Prostate gland (tissue), 2 donors: ENCODE measurements at regions not wholly inside any gene's neighbourhood (a gene's known extent, or its start where the extent isn't known, plus 50 kb on each side); places are given as distances from the start of the nearest gene placed in this dataset.

Experiments used
- DNase-seq: peaks from one replicate; pipeline ENCODE4 v3.0.0-alpha.2; 2019; ENCODE audit warnings: low spot score
- H3K27ac ChIP-seq, 2 donors: fragments of 200-600 bp; sonication (generic); 2 replicates each; pipeline ENCODE4 v1.5.1; 2017 to 2019
- H3K27me3 ChIP-seq: fragments of 200-600 bp; sonication (generic); replicated peaks from 2 replicates; pipeline ENCODE4 v1.5.1; 2019; ENCODE audit not compliant: insufficient read depth
- H3K36me3 ChIP-seq, 2 donors: fragments of 200-600 bp; sonication (generic); 1 replicate in 1 of 2; 2 replicates in 1 of 2; pipeline versions ENCODE4 v1.5.1 to v1.8.1; 2017 to 2019
- H3K4me1 ChIP-seq: fragments of 200-600 bp; sonication (generic); replicated peaks from 2 replicates; pipeline ENCODE4 v1.5.1; 2019
- H3K4me3 ChIP-seq, 2 donors: fragments of 200-600 bp; sonication (generic); 2 replicates each; pipeline ENCODE4 v1.5.1; 2017 to 2019
- H3K9me3 ChIP-seq: fragments of 200-600 bp; sonication (generic); 2 replicates; pipeline ENCODE4 v1.5.1; 2017
- POLR2A ChIP-seq: fragments of 450-650 bp; IDR thresholded peaks from one replicate; pipeline ENCODE4 v1.6.1; 2016; ENCODE audit warnings: antibody characterized with exemption, mild to moderate bottlenecking
- POLR2AphosphoS5 ChIP-seq: sonication (generic); formaldehyde crosslinking; IDR thresholded peaks from one replicate; pipeline ENCODE4 v1.6.1; 2017; ENCODE audit warnings: antibody characterized with exemption
- WGBS: methylation state at CpG from one replicate; pipeline ENCODE4 v1.1.5; 2018; 5-methylcytosine and 5-hydroxymethylcytosine counted together
- intact Hi-C: fragments of 100-400 bp; cut with DNase I; formaldehyde crosslinking; loops from one replicate; pipeline ENCODE4 v1.14.2; 2022
- TF ChIP-seq, protein P1 (sequence below), 4 experiments: fragments of 200-600 bp in 2 of 4; fragments of 450-650 bp in 2 of 4; sonication (generic) in 2 of 4; IDR thresholded peaks; 1 replicate in 3 of 4; 2 replicates in 1 of 4; pipeline ENCODE4 v1.5.1; 2016 to 2019; ENCODE audit warnings: antibody characterized with exemption in 4 of 4, mild to moderate bottlenecking in 2 of 4, moderate library complexity in 2 of 4

GRCh38 chr3:147756476-147756875 is 347.3 kb downstream of the ZIC1 start:
- no peak for DNase-seq
- intact Hi-C loops: no loop called here
- Histone ChIP-seq H3K9me3 (no peaks in the 10 kb centered on the region), H3K4me1 (no peaks in the 10 kb centered on the region), H3K4me3 (no peak overlapping the region), H3K27ac (no peak overlapping the region), H3K36me3 (no peaks in the 10 kb centered on the region), H3K27me3 (no peaks in the 10 kb centered on the region)
- WGBS: 83% methylated on average over 3 of the region's 3 CpGs
- no peak for TF ChIP-seq POLR2AphosphoS5
- TF ChIP-seq, protein P1, sequence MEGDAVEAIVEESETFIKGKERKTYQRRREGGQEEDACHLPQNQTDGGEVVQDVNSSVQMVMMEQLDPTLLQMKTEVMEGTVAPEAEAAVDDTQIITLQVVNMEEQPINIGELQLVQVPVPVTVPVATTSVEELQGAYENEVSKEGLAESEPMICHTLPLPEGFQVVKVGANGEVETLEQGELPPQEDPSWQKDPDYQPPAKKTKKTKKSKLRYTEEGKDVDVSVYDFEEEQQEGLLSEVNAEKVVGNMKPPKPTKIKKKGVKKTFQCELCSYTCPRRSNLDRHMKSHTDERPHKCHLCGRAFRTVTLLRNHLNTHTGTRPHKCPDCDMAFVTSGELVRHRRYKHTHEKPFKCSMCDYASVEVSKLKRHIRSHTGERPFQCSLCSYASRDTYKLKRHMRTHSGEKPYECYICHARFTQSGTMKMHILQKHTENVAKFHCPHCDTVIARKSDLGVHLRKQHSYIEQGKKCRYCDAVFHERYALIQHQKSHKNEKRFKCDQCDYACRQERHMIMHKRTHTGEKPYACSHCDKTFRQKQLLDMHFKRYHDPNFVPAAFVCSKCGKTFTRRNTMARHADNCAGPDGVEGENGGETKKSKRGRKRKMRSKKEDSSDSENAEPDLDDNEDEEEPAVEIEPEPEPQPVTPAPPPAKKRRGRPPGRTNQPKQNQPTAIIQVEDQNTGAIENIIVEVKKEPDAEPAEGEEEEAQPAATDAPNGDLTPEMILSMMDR (IDR thresholded peaks at IDR 0.05): no peak
- no peak for TF ChIP-seq POLR2A

GRCh38 chr3:147757866-147758265 is 348.7 kb downstream of the ZIC1 start:
- intact Hi-C loops: no loop called here
- H3K27ac ChIP-seq: no peak overlapping the region
- WGBS: 65% methylated on average over 3 of the region's 3 CpGs

GRCh38 chr3:147758771-147759170 is 349.6 kb downstream of the ZIC1 start:
- no peak overlapping the region for H3K27ac ChIP-seq
- WGBS: 26% methylated on average over 2 of the region's 2 CpGs
- no peaks in the 10 kb centered on the region for H3K36me3 ChIP-seq
- DNase-seq: no peak
- no peaks in the 10 kb centered on the region for H3K9me3 ChIP-seq
- intact Hi-C loops: no loop called here
- TF ChIP-seq POLR2A (no peak), POLR2AphosphoS5 (no peak)
- TF ChIP-seq, protein P1 (IDR thresholded peaks at IDR 0.05): no peak
- H3K27me3 ChIP-seq: no peaks in the 10 kb centered on the region
- H3K4me1 ChIP-seq: no peaks in the 10 kb centered on the region
- H3K4me3 ChIP-seq: no peak overlapping the region

More at GRCh38 chr3:147757866-147758265, 348.7 kb downstream of the ZIC1 start:
- Histone ChIP-seq H3K27me3 (no peaks in the 10 kb centered on the region), H3K4me3 (no peak overlapping the region), H3K9me3 (no peaks in the 10 kb centered on the region), H3K4me1 (no peaks in the 10 kb centered on the region), H3K36me3 (no peaks in the 10 kb centered on the region)
- DNase-seq: no peak
- TF ChIP-seq POLR2AphosphoS5: no peak
- no peak for TF ChIP-seq POLR2A
- TF ChIP-seq, protein P1 (IDR thresholded peaks at IDR 0.05): no peak

- Histone ChIP-seq H3K9me3 (no peaks in the 10 kb centered on the region), H3K4me1 (no peaks in the 10 kb centered on the region), H3K27ac (no peak overlapping the region), H3K36me3 (no peaks in the 10 kb centered on the region), H3K4me3 (no peak overlapping the region), H3K27me3 (no peaks in the 10 kb centered on the region)
- no peak for TF ChIP-seq POLR2A
- TF ChIP-seq POLR2AphosphoS5: no peak
- TF ChIP-seq, protein P1 (IDR thresholded peaks at IDR 0.05): no peak
- 25% methylated on average over 1 of the region's 1 CpG for WGBS
- intact Hi-C loops: no loop called here
- DNase-seq: no peak
Observed at GRCh38 chr3:147760085-147760484, 350.9 kb downstream of the ZIC1 start.

GRCh38 chr3:147760941-147761340 is 351.8 kb downstream of the ZIC1 start:
- TF ChIP-seq, protein P1 (IDR thresholded peaks at IDR 0.05): no peak
- TF ChIP-seq POLR2AphosphoS5 (no peak), POLR2A (no peak)
- intact Hi-C loops: no loop called here
- no peak for DNase-seq
- Histone ChIP-seq H3K9me3 (no peaks in the 10 kb centered on the region), H3K27ac (no peak overlapping the region), H3K4me1 (no peaks in the 10 kb centered on the region), H3K36me3 (no peaks in the 10 kb centered on the region), H3K4me3 (no peak overlapping the region), H3K27me3 (no peaks in the 10 kb centered on the region)
- WGBS: 63% methylated on average over 2 of the region's 2 CpGs
